DMS153 treated with DMSO at 0.1 percent for 48 hours (cell line): ENCODE measurements at regions not wholly inside any gene's neighbourhood (a gene's known extent, or its start where the extent isn't known, plus 50 kb on each side); places are given as distances from the start of the nearest gene placed in this dataset.

ENCODE experiments used
- DNase-seq: peaks from one replicate; lab custom pipeline; 2025; ENCODE audit not compliant: unreplicated experiment; lab: John Stamatoyannopoulos, UW

GRCh38 chr20:62527781-62528180 lies 52.0 kb upstream of the GATA5 start:
- DNase-seq: no peak

GRCh38 chr20:62528983-62529891 lies 53.4 kb upstream of the GATA5 start:
- DNase-seq: no peak

GRCh38 chr20:62529896-62530642 lies 54.3 kb upstream of the GATA5 start:
- DNase-seq: no peak

GRCh38 chr20:62530643-62531032 lies 54.8 kb upstream of the GATA5 start:
- DNase-seq: no peak

GRCh38 chr20:62531046-62531838 lies 55.4 kb upstream of the GATA5 start:
- no peak for DNase-seq

- no peak for DNase-seq
These were observed 57.1 kb upstream of the GATA5 start for GRCh38 chr20:62532921-62533320.

- DNase-seq: no peak
These were observed 58.0 kb upstream of the GATA5 start for GRCh38 chr20:62533591-62534495.

GRCh38 chr20:62534526-62535221 lies 58.9 kb upstream of the GATA5 start:
- no peak for DNase-seq

GRCh38 chr20:62535282-62535811 lies 59.6 kb upstream of the GATA5 start:
- DNase-seq: no peak

GRCh38 chr20:62535964-62536363 lies 60.2 kb upstream of the GATA5 start:
- DNase-seq: no peak

GRCh38 chr20:62536871-62537401 lies 61.1 kb upstream of the GATA5 start:
- no peak for DNase-seq

- DNase-seq: no peak
These were observed 62.0 kb upstream of the GATA5 start for GRCh38 chr20:62537649-62538292.

GRCh38 chr20:62539198-62540045 lies 63.6 kb upstream of the GATA5 start:
- no peak for DNase-seq

- DNase-seq: no peak
These were observed 64.7 kb upstream of the GATA5 start for GRCh38 chr20:62540504-62540903.

GRCh38 chr20:62542862-62543261 lies 67.1 kb upstream of the GATA5 start:
- DNase-seq: no peak

- no peak for DNase-seq
These were observed 67.9 kb upstream of the GATA5 start for GRCh38 chr20:62543470-62544302.

GRCh38 chr20:62544505-62545055 lies 68.8 kb upstream of the GATA5 start:
- no peak for DNase-seq
